GM21515 (cell line): ENCODE measurements at regions not wholly inside any gene's neighbourhood (a gene's known extent, or its start where the extent isn't known, plus 50 kb on each side); places are given as distances from the start of the nearest gene placed in this dataset.
"Not testable (repeated sequence)": the region's sequence is repeated elsewhere in the genome, so short reads cannot be mapped to it uniquely, and the experiment has no call there.

Experiments
- ATAC-seq: cut with Tn5 transposase; IDR thresholded peaks from one replicate; pipeline ENCODE4 v1.9.1; 2021; ENCODE audit not compliant: unreplicated experiment

- ATAC-seq: no peak
Observed at GRCh38 chr3:177610686-177611633, 413.7 kb upstream of the TBL1XR1 start.

- ATAC-seq: no peak
Observed at GRCh38 chr3:177611752-177612334, 414.6 kb upstream of the TBL1XR1 start.

DNA sequence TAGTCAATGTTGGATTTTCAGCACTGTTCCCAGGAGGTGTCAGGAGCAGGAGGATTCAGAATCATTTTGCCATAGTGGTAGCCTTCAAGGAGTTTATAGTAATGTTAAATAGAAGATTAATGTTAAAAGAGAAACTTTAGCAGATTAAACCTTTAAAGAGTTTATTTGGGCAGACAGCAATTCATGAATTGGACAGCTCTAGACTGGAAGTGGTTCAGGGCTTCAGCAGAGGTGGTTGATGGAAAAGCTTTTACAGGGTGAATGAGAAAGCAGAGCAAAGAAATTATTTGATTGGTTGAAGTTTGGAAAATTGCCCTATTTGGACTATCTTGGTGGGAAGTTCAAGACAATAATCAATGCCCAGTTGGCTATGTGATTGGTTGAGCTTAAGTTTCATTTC is 416.6 kb upstream of the TBL1XR1 start:
- no peak for ATAC-seq

GRCh38 chr3:177615015-177615414 is 417.7 kb upstream of the TBL1XR1 start:
- ATAC-seq: no peak

- no peak for ATAC-seq
Observed at GRCh38 chr3:177618873-177619733, 421.8 kb upstream of the TBL1XR1 start.

DNA sequence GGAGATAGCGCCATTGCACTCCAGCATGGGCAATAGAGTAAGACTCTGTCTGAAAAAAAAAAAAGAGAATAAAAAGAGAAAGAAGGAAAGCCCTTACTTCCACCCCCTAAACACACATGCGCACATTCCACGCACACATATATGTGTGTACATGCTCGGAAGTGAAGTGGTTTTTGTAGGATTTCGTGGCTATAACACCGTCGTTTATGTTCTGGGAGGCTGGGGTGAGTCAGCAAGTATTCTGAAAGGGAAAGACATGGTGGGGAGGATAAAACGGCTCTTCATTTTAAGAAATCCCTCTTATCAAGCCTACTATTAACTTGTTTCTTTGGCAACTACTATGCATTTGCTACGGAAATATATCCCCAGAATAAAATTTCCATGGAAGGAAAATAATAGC is 422.8 kb upstream of the TBL1XR1 start:
- no peak for ATAC-seq

GRCh38 chr3:177622520-177622919 is 425.2 kb upstream of the TBL1XR1 start:
- ATAC-seq: no peak

DNA sequence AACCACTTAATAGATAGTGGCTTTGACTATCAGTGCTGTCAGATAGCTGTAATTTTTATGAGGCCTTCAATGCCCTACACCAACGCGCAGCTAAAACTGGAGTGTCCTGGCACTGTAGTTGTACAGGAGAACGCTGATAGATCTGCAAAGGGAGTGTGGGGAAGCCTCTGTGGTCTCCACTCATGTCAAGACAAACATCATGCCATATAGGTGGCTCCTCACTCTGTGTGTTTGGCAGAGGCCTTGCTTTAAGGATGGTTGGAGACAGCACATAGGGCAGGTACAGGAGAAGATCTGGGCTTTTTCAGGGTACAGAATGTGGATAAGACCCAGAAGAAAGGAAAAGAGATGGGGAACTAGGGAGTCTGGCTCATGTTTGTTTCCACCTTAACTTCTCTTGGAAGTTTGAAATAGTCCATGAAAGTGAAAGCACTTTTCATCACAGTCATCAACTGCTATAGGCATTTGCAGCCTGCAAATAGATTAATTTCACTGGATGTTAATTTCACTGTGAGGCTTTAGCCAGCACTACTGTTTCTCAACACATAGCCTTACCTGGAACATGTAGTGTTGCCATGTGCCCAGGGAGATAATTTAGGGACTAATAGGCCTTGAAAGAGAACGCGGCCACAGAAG is 425.8 kb upstream of the TBL1XR1 start:
- ATAC-seq: no peak

GRCh38 chr3:177624528-177625495 is 427.5 kb upstream of the TBL1XR1 start:
- ATAC-seq: no peak

- no peak for ATAC-seq
Observed at GRCh38 chr3:177626045-177626444, 428.8 kb upstream of the TBL1XR1 start.

DNA sequence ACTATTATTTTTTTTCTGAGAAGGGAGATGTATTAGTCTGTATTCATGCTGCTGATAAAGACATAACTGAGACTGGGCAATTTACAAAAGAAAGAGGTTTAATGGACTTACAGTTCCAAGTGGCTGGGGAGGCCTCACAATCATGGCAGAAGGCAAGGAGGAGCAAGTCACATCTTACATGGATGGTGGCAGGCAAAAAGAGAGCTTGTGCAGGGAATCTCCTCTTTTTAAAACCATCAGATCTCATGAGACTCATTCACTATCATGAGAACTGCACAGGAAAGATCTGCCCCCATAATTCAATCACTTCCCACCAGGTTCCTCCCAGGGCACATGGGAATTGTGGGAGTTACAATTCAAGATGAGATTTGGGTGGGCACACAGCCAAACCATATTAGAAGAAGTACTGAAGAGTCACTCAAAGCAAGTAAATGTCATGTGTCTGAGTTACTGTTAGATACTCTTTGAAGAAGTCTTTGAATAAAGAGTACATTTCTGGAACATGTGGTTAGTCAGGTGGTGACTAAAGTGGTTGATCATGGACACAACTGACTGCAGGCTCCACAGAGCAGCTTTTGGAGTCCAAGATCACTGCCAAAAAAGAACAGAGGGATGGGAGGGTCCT is 430.9 kb upstream of the TBL1XR1 start:
- ATAC-seq: not testable (repeated sequence)

DNA sequence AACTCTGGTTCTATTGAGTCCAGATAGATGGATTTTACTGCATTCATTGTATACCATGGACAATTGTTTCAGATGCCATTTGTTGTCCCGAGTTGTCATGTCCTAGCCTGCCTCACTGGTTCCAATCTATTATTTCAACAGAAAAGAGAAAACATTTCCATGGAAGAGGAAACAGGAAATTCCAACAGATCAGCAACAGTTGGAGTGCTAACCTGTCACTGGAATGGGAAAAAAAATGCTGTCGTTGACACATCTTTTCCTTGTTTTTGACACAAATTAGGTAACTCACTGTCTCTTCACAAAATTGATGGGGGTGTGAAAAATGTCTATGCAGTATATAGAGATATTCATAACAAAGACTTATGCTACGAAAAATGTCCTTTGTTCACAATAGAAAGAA is 432.0 kb upstream of the TBL1XR1 start:
- ATAC-seq: no peak

- ATAC-seq: no peak
Observed at GRCh38 chr3:177633671-177634207, 436.5 kb upstream of the TBL1XR1 start.

- ATAC-seq: not testable (repeated sequence)
Observed at GRCh38 chr3:177635601-177636106, 438.4 kb upstream of the TBL1XR1 start.

DNA sequence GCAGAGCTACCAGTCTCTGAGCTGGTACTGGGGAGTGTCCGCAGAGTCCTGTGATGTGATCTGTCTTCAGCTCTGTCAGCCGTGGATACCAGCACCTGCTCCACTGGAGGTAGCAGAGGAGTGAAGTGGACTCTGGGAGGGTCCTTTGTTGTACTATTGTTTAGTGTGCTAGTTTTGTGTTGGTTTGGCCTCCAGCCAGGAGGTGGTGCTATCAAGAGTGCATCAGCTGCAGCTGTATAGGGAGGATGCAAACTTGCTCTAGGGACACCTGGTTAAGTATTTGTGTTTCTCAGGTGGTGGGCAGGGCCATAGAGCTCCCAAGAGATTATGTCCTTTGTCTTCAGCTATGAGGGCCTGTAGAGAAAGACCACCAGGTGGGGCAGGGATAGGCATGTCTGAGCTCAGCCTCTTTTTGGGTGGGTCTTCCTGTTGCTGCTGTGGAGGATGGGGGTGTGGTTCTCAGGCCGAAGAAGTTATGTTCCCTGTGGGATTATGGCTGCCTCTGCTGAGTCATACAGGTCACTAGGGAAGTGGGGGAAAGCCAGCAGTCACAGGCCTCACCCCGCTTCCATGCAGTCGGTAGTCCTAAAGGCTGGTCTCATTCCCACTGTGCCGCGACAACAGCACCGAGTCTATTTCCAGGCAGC is 443.2 kb upstream of the TBL1XR1 start:
- no peak for ATAC-seq

- no peak for ATAC-seq
Observed at GRCh38 chr3:177641206-177641605, 443.9 kb upstream of the TBL1XR1 start.

GRCh38 chr3:177642042-177642803 is 444.9 kb upstream of the TBL1XR1 start:
- ATAC-seq: no peak

DNA sequence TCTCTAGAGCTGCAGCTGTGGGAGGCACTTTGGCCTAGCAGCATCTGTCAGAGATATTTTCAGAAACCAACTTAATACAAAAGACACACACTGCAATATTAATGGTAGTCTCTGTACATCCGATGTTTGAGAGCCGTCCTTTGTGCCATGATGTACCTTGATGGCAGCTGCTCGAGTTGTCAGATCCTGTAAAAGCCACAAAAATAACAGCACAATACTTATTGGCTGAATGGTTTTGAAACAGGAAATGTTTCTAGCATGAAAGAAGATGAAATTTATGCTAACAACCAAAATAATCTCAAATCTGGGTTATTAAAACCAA is 445.5 kb upstream of the TBL1XR1 start:
- ATAC-seq: no peak
